ENCODE measurements at regions not wholly inside any gene's neighbourhood (a gene's known extent, or its start where the extent isn't known, plus 50 kb on each side); places are given as distances from the start of the nearest gene placed in this dataset.

DNA sequence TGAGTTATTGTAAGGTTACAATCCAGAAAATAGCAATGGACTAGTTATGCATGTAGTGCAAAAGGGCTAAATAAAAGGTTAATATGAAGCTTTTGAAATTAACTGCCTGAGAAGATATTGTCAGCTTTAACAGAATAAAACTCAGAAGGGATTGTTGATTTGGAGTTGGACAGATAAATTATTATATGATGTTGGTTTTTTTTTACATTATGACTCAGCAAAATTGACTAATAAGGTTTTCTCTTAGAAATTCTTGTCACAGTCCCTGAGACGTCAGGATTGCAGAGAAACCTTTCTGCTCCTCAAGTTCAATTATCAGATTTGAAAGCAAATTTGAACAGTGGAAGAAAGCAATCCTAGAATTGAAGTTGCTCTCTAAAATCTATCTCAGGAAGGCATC is 946.9 kb downstream of the CBLN2 start:
- ATAC-seq (ENCODE audit: low read depth) (no peak), DNase-seq (ENCODE audit: low spot score) (no peak)
- no peaks in the 10 kb centered on the region for H3K27me3 ChIP-seq (ENCODE audit: insufficient read depth, poor library complexity, severe bottlenecking)
- H3K4me1 ChIP-seq (ENCODE audit: insufficient read depth, poor library complexity, severe bottlenecking) = no peaks in the 10 kb centered on the region
- no peak overlapping the region for H3K4me3 ChIP-seq (ENCODE audit: severe bottlenecking)
- H3K27ac ChIP-seq (ENCODE audit: poor library complexity, severe bottlenecking) = no peak overlapping the region
- TF ChIP-seq, protein P1, sequence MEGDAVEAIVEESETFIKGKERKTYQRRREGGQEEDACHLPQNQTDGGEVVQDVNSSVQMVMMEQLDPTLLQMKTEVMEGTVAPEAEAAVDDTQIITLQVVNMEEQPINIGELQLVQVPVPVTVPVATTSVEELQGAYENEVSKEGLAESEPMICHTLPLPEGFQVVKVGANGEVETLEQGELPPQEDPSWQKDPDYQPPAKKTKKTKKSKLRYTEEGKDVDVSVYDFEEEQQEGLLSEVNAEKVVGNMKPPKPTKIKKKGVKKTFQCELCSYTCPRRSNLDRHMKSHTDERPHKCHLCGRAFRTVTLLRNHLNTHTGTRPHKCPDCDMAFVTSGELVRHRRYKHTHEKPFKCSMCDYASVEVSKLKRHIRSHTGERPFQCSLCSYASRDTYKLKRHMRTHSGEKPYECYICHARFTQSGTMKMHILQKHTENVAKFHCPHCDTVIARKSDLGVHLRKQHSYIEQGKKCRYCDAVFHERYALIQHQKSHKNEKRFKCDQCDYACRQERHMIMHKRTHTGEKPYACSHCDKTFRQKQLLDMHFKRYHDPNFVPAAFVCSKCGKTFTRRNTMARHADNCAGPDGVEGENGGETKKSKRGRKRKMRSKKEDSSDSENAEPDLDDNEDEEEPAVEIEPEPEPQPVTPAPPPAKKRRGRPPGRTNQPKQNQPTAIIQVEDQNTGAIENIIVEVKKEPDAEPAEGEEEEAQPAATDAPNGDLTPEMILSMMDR (IDR thresholded peaks at IDR 0.05; ENCODE audit: poor library complexity, severe bottlenecking) = no peak
- H3K36me3 ChIP-seq (ENCODE audit: low read depth) = no peaks in the 10 kb centered on the region
- H3K9me3 ChIP-seq (ENCODE audit: severe bottlenecking) = no peaks in the 10 kb centered on the region

DNA sequence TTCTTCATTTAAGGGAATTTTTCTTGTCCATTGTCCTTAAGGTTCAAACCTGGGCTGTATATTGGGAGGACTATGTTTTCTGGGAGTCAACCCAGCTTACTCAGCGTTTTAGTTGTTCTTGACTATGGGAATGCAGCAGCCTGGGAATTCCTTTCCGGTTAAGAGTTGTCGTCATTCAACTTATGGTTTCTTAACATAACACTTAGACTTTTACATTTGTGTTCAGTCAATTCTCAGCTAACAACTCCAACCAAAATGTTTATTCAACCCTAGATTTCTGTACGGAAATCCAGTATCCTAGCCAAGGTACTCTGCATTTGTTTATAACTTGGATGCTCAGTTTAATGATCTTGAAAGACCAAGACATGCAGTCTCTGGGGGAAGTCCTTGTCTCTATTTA is 960.9 kb downstream of the CBLN2 start:
- H3K4me1 ChIP-seq (ENCODE audit: insufficient read depth, poor library complexity, severe bottlenecking) = no peaks in the 10 kb centered on the region
- DNase-seq (ENCODE audit: low spot score) (no peak), ATAC-seq (ENCODE audit: low read depth) (no peak)
- no peaks in the 10 kb centered on the region for H3K9me3 ChIP-seq (ENCODE audit: severe bottlenecking)
- no peak overlapping the region for H3K27ac ChIP-seq (ENCODE audit: poor library complexity, severe bottlenecking)
- no peak overlapping the region for H3K4me3 ChIP-seq (ENCODE audit: severe bottlenecking)
- no peaks in the 10 kb centered on the region for H3K36me3 ChIP-seq (ENCODE audit: low read depth)
- TF ChIP-seq, protein P1 (IDR thresholded peaks at IDR 0.05; ENCODE audit: poor library complexity, severe bottlenecking) = no peak
- H3K27me3 ChIP-seq (ENCODE audit: insufficient read depth, poor library complexity, severe bottlenecking) = no peaks in the 10 kb centered on the region

DNA sequence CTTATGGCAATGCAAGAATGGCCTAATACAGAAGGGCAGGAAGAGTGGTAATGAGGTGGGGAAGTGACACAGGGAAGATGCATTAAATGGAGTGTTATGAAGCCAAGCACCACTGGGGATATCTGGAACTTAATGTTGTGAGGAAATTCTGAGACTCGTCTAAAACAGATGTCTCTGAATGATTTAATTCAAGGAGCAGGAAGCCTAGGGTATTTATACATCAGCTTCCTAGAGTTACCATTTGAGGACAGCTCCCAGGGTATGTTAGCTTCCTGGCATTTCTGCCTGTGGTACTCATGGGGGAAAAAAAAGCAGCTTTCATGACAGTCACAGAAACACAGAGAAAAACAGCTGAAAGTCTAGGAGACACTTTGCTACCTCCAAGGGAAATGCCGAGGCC is 989.5 kb downstream of the CBLN2 start:
- no peak for DNase-seq (ENCODE audit: low spot score)
- no peak overlapping the region for H3K4me3 ChIP-seq (ENCODE audit: severe bottlenecking)
- H3K27ac ChIP-seq (ENCODE audit: poor library complexity, severe bottlenecking) = no peak overlapping the region
- H3K4me1 ChIP-seq (ENCODE audit: insufficient read depth, poor library complexity, severe bottlenecking) = no peaks in the 10 kb centered on the region
- no peak for ATAC-seq (ENCODE audit: low read depth)
- TF ChIP-seq, protein P1 (IDR thresholded peaks at IDR 0.05; ENCODE audit: poor library complexity, severe bottlenecking) = no peak
- H3K27me3 ChIP-seq (ENCODE audit: insufficient read depth, poor library complexity, severe bottlenecking) = no peaks in the 10 kb centered on the region
- H3K36me3 ChIP-seq (ENCODE audit: low read depth) = no peaks in the 10 kb centered on the region
- no peaks in the 10 kb centered on the region for H3K9me3 ChIP-seq (ENCODE audit: severe bottlenecking)

DNA sequence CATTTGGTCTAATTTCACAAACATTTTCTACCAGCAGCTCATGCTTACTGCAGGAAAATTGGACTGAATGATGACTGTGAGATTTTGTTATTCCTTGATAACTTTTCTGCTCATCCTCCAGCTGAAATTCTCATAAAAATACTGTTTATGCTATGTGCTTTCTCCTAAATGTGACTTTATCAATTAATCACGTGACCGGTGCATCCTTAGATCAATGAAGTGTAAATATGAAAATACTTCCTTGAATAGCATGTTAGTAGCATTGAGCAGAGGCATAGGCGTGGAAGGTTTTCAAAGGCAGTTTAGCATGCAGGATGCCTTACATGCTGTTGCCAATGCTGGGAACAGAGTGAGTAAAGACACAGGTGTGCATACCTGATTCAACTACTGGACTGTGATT is 1002.5 kb downstream of the CBLN2 start:
- ATAC-seq (ENCODE audit: low read depth) = no peak
- Histone ChIP-seq H3K4me1 (ENCODE audit: insufficient read depth, poor library complexity, severe bottlenecking) (no peaks in the 10 kb centered on the region), H3K27ac (ENCODE audit: poor library complexity, severe bottlenecking) (no peak overlapping the region), H3K4me3 (ENCODE audit: severe bottlenecking) (no peak overlapping the region), H3K36me3 (ENCODE audit: low read depth) (no peaks in the 10 kb centered on the region), H3K27me3 (ENCODE audit: insufficient read depth, poor library complexity, severe bottlenecking) (no peaks in the 10 kb centered on the region), H3K9me3 (ENCODE audit: severe bottlenecking) (no peaks in the 10 kb centered on the region)
- TF ChIP-seq, protein P1 (IDR thresholded peaks at IDR 0.05; ENCODE audit: poor library complexity, severe bottlenecking) = no peak
- no peak for DNase-seq (ENCODE audit: low spot score)

DNA sequence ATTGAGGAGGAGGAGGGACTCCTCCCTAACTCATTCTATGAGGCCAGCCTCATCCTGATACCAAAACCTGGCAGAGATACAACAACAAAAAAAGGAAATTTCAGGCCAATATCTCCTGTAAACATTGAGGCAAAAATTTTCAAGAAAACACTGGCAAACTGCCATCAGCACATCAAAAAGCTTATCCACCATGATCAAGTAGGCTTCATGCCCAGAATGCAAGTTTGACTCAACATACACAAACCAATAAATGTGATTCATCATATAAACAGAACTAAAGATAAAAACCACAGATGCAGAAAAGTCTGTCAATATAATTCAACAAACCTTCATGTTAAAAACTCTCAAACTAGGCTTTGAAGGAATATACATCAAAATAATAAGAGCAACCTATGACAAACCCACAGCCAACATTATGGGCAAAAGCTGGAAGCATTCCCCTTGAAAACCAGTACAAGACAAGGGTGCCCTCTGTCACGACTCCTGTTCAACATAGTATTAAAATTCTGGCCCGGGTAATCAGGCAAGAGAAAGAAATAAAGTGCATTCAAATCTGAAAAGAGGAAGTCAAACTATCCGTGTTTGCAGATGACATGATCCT is 1014.3 kb downstream of the CBLN2 start:
- Histone ChIP-seq H3K9me3 (ENCODE audit: severe bottlenecking) (no peaks in the 10 kb centered on the region), H3K36me3 (ENCODE audit: low read depth) (no peaks in the 10 kb centered on the region), H3K27ac (ENCODE audit: poor library complexity, severe bottlenecking) (no peak overlapping the region), H3K4me1 (ENCODE audit: insufficient read depth, poor library complexity, severe bottlenecking) (no peaks in the 10 kb centered on the region), H3K27me3 (ENCODE audit: insufficient read depth, poor library complexity, severe bottlenecking) (no peaks in the 10 kb centered on the region), H3K4me3 (ENCODE audit: severe bottlenecking) (no peak overlapping the region)
- TF ChIP-seq, protein P1 (IDR thresholded peaks at IDR 0.05; ENCODE audit: poor library complexity, severe bottlenecking) = no peak
- ATAC-seq (ENCODE audit: low read depth) (no peak), DNase-seq (ENCODE audit: low spot score) (no peak)
